Lung (tissue), 11 donors: ENCODE measurements at regions not wholly inside any gene's neighbourhood (a gene's known extent, or its start where the extent isn't known, plus 50 kb on each side); places are given as distances from the start of the nearest gene placed in this dataset.

Source experiments
- ATAC-seq: fragments of 200-7000 bp; cut with Tn5 transposase; one replicate; pipeline ENCODE4 v1.9.1; 2020; ENCODE audit warnings: moderate number of reproducible peaks; ENCODE audit not compliant: insufficient read depth, low FRiP score
- DNase-seq, 3 donors: peaks; one replicate each; pipeline ENCODE4 v3.0.0-alpha.2; 2013 to 2017
- H3K27ac ChIP-seq, 2 donors: one replicate each; pipeline ENCODE4 v1.5.1; 2013; ENCODE audit warnings: mild to moderate bottlenecking in 2 of 2, moderate library complexity in 2 of 2, control low read depth in 1 of 2, inconsistent platforms in 1 of 2, low read depth in 1 of 2, low read length in 1 of 2
- H3K27me3 ChIP-seq, 3 donors: one replicate each; pipeline ENCODE4 v1.5.1; 2013; ENCODE audit warnings: low read length in 2 of 3; ENCODE audit not compliant: control insufficient read depth in 3 of 3, insufficient read depth in 3 of 3
- H3K36me3 ChIP-seq, 4 donors: one replicate each; pipeline ENCODE4 v1.5.1; 2013; ENCODE audit warnings: low read length in 4 of 4, mild to moderate bottlenecking in 1 of 4, moderate library complexity in 1 of 4; ENCODE audit not compliant: control insufficient read depth in 4 of 4, insufficient read depth in 4 of 4
- H3K4me1 ChIP-seq, 5 donors: one replicate each; pipeline ENCODE4 v1.5.1; 2013; ENCODE audit warnings: low read length in 5 of 5, mild to moderate bottlenecking in 2 of 5, moderate library complexity in 1 of 5; ENCODE audit not compliant: control insufficient read depth in 5 of 5, insufficient read depth in 5 of 5
- H3K4me3 ChIP-seq: one replicate; pipeline ENCODE4 v1.5.1; 2013; ENCODE audit warnings: mild to moderate bottlenecking, control low read depth, moderate library complexity
- H3K9ac ChIP-seq, 2 donors: one replicate each; pipeline ENCODE4 v1.5.1; 2013; ENCODE audit warnings: low read length in 2 of 2, control low read depth in 1 of 2; ENCODE audit not compliant: insufficient read depth in 1 of 2
- H3K9me3 ChIP-seq, 4 donors: one replicate each; pipeline ENCODE4 v1.5.1; 2013; ENCODE audit warnings: low read length in 3 of 4, mild to moderate bottlenecking in 1 of 4, moderate library complexity in 1 of 4; ENCODE audit not compliant: control insufficient read depth in 4 of 4, insufficient read depth in 3 of 4
- CTCF ChIP-seq: IDR thresholded peaks from 2 replicates; pipeline ENCODE4 v1.5.1; 2012; ENCODE audit warnings: mild to moderate bottlenecking; ENCODE audit errors: control extremely low read depth, extremely low read depth
- WGBS, 2 donors: extraction: QIAGEN DNeasy Blood & Tissue Kit; methylation state at CpG; one replicate each; pipeline ENCODE4 v1.1.7; 2013; 5-methylcytosine and 5-hydroxymethylcytosine counted together
- donor health status: control.
- donor health status: control.
- donor health status: Bipolar disorder and iron deficiency.
- donor health status: healthy.
- donor health status: DM: yes; HTN: yes; CAD: no.

- H3K4me1 ChIP-seq, result no peaks in the 10 kb centered on the region
- H3K9ac ChIP-seq, result no peak overlapping the region
- H3K4me3 ChIP-seq, result no peak overlapping the region
- H3K36me3 ChIP-seq, result no peaks in the 10 kb centered on the region
- H3K27ac ChIP-seq, result no peak overlapping the region
- DNase-seq (no peak), ATAC-seq (no peak)
- no peak for TF ChIP-seq CTCF
- H3K9me3 ChIP-seq, result no peaks in the 10 kb centered on the region
- no peaks in the 10 kb centered on the region for H3K27me3 ChIP-seq
Measured at GRCh38 chr3:144431134-144431533, 459.5 kb downstream of the DIPK2A start.

- ATAC-seq, result no peak
- Histone ChIP-seq H3K4me1 (no peaks in the 10 kb centered on the region), H3K4me3 (no peak overlapping the region), H3K27ac (no peak overlapping the region), H3K27me3 (no peaks in the 10 kb centered on the region), H3K9ac (no peak overlapping the region), H3K36me3 (no peaks in the 10 kb centered on the region), H3K9me3 (no peaks in the 10 kb centered on the region)
- no peak for TF ChIP-seq CTCF
- 78 to 82% methylated on average over 1 of the region's 1 CpG for WGBS, 2 donors
- no peak for DNase-seq
Measured at GRCh38 chr3:144433006-144433405, 461.4 kb downstream of the DIPK2A start.

- Histone ChIP-seq H3K9ac (no peak overlapping the region), H3K4me3 (no peak overlapping the region), H3K27ac (no peak overlapping the region), H3K9me3 (no peaks in the 10 kb centered on the region), H3K27me3 (no peaks in the 10 kb centered on the region), H3K36me3 (no peaks in the 10 kb centered on the region), H3K4me1 (no peaks in the 10 kb centered on the region)
- 87 to 89% methylated on average over 3 of the region's 3 CpGs for WGBS, 2 donors
- no peak for TF ChIP-seq CTCF
- DNase-seq, result no peak
- ATAC-seq, result no peak
Measured at GRCh38 chr3:144437989-144438388, 466.4 kb downstream of the DIPK2A start.

- no peak for ATAC-seq
- no peaks in the 10 kb centered on the region for H3K27me3 ChIP-seq
- no peak overlapping the region for H3K27ac ChIP-seq
- no peaks in the 10 kb centered on the region for H3K4me1 ChIP-seq
- no peak overlapping the region for H3K4me3 ChIP-seq
- no peak for DNase-seq
- H3K9me3 ChIP-seq, result no peaks in the 10 kb centered on the region
- H3K9ac ChIP-seq, result no peak overlapping the region
- WGBS, 2 donors, result 88 to 95% methylated on average over 2 of the region's 2 CpGs
- no peak for TF ChIP-seq CTCF
- H3K36me3 ChIP-seq, result no peaks in the 10 kb centered on the region
Measured at GRCh38 chr3:144444061-144444460, 472.4 kb downstream of the DIPK2A start.
